HEK293 (cell line): ENCODE measurements at regions not wholly inside any gene's neighbourhood (a gene's known extent, or its start where the extent isn't known, plus 50 kb on each side); places are given as distances from the start of the nearest gene placed in this dataset.

Experiments
- CTCF ChIA-PET: fragments of 350-600 bp; formaldehyde crosslinking; extraction: SDS; loops from one replicate; lab custom pipeline; 2021; ENCODE audit warnings: antibody characterized with exemption; lab: Yijun Ruan, JAX
- POLR2A ChIA-PET: fragments of 300-600 bp; formaldehyde crosslinking; extraction: SDS; loops from one replicate; lab custom pipeline; 2020; ENCODE audit warnings: antibody characterized with exemption, inconsistent platforms; lab: Yijun Ruan, JAX
- H3K27ac ChIP-seq: fragments of 200-500 bp; sonication (Bioruptor generic); 2 replicates; pipeline ENCODE4 v1.5.1; 2014; ENCODE audit warnings: low read depth, low read length, control low read depth, inconsistent platforms; ENCODE audit errors: extremely low read depth
- H3K36me3 ChIP-seq, 2 experiments: fragments of 200-500 bp in 1 of 2; sonication (Bioruptor generic) in 1 of 2; 1 replicate in 1 of 2; 2 replicates in 1 of 2; pipeline ENCODE4 v1.5.1; 2014 to 2017; ENCODE audit warnings: inconsistent platforms in 2 of 2, low read length in 2 of 2; ENCODE audit not compliant: control insufficient read depth in 2 of 2, insufficient read depth in 1 of 2
- H3K4me1 ChIP-seq: fragments of 200-500 bp; sonication (Bioruptor generic); 2 replicates; pipeline ENCODE4 v1.5.1; 2014; ENCODE audit warnings: mild to moderate bottlenecking, low read length, inconsistent platforms; ENCODE audit not compliant: control insufficient read depth, insufficient read depth
- H3K4me3 ChIP-seq: 2 replicates; pipeline ENCODE4 v1.5.1; 2011; ENCODE audit warnings: low read depth, mild to moderate bottlenecking, control low read depth, low read length, moderate library complexity
- H3K9me3 ChIP-seq: fragments of 200-500 bp; sonication (Bioruptor generic); 2 replicates; pipeline ENCODE4 v1.5.1; 2014; ENCODE audit warnings: low read depth, low read length, inconsistent platforms; ENCODE audit not compliant: control insufficient read depth, insufficient read depth
- GLI4 ChIP-seq: fragments of 450-650 bp; formaldehyde crosslinking; IDR thresholded peaks from 2 replicates; pipeline ENCODE4 v1.5.1; 2016; ENCODE audit warnings: missing biosample characterization, missing genetic modification characterization
- HOXA7 ChIP-seq: sonication (generic); formaldehyde crosslinking; IDR thresholded peaks from 2 replicates; pipeline ENCODE4 v1.8.1; 2022; ENCODE audit warnings: missing genetic modification reagents, borderline replicate concordance
- KLF1 ChIP-seq: fragments of 450-650 bp; formaldehyde crosslinking; IDR thresholded peaks from 2 replicates; pipeline ENCODE4 v1.5.1; 2016; ENCODE audit warnings: missing biosample characterization, missing genetic modification characterization
- TCF7L2 ChIP-seq: IDR thresholded peaks from 2 replicates; pipeline ENCODE4 v1.6.1; 2011; ENCODE audit warnings: low read depth, mild to moderate bottlenecking, inconsistent platforms, low read length, moderate library complexity, borderline replicate concordance
- WT1 ChIP-seq: fragments of 450-650 bp; formaldehyde crosslinking; IDR thresholded peaks from 2 replicates; pipeline ENCODE4 v1.5.1; 2016; ENCODE audit warnings: missing biosample characterization, missing genetic modification characterization
- ZBTB1 ChIP-seq: fragments of 450-650 bp; formaldehyde crosslinking; IDR thresholded peaks from 2 replicates; pipeline ENCODE4 v1.5.1; 2016; ENCODE audit warnings: missing biosample characterization, missing genetic modification characterization
- ZBTB48 ChIP-seq: fragments of 450-650 bp; formaldehyde crosslinking; IDR thresholded peaks from 2 replicates; pipeline ENCODE4 v1.5.1; 2016; ENCODE audit warnings: missing biosample characterization, missing genetic modification characterization
- ZNF121 ChIP-seq: fragments of 450-650 bp; formaldehyde crosslinking; IDR thresholded peaks from 2 replicates; pipeline ENCODE4 v1.5.1; 2016; ENCODE audit warnings: missing biosample characterization, missing genetic modification characterization
- ZNF132 ChIP-seq: fragments of 450-650 bp; formaldehyde crosslinking; IDR thresholded peaks from 2 replicates; pipeline ENCODE4 v1.5.1; 2017; ENCODE audit warnings: missing biosample characterization, missing genetic modification characterization, borderline replicate concordance
- ZNF174 ChIP-seq: fragments of 450-650 bp; formaldehyde crosslinking; IDR thresholded peaks from 2 replicates; pipeline ENCODE4 v1.5.0; 2017; ENCODE audit warnings: missing biosample characterization, mild to moderate bottlenecking, missing genetic modification characterization
- ZNF19 ChIP-seq: fragments of 450-650 bp; formaldehyde crosslinking; IDR thresholded peaks from 2 replicates; pipeline ENCODE4; 2016; ENCODE audit warnings: missing biosample characterization, missing genetic modification characterization, low read depth
- ZNF354C ChIP-seq: fragments of 450-650 bp; formaldehyde crosslinking; IDR thresholded peaks from 2 replicates; pipeline ENCODE4 v1.5.1; 2016; ENCODE audit warnings: missing biosample characterization, missing genetic modification characterization, low read depth, borderline replicate concordance
- ZNF394 ChIP-seq: fragments of 450-650 bp; formaldehyde crosslinking; IDR thresholded peaks from 2 replicates; pipeline ENCODE4 v1.5.1; 2016; ENCODE audit warnings: missing biosample characterization, missing genetic modification characterization, mild to moderate bottlenecking, moderate library complexity, borderline replicate concordance
- ZNF416 ChIP-seq: fragments of 450-650 bp; formaldehyde crosslinking; IDR thresholded peaks from 2 replicates; pipeline ENCODE4 v1.5.1; 2016; ENCODE audit warnings: missing biosample characterization, missing genetic modification characterization
- ZNF555 ChIP-seq: fragments of 450-650 bp; formaldehyde crosslinking; conservative IDR thresholded peaks from 2 replicates; pipeline ENCODE4 v1.5.1; 2017; ENCODE audit warnings: missing biosample characterization, mild to moderate bottlenecking, missing genetic modification characterization, inconsistent platforms
- ZNF626 ChIP-seq: fragments of 450-650 bp; sonication (Bioruptor Pico); formaldehyde crosslinking; IDR thresholded peaks from 2 replicates; pipeline ENCODE4 v1.5.1; 2018; ENCODE audit warnings: missing biosample characterization, missing genetic modification characterization, inconsistent platforms
- ZNF654 ChIP-seq: fragments of 450-650 bp; formaldehyde crosslinking; IDR thresholded peaks from 2 replicates; pipeline ENCODE4 v1.5.1; 2016; ENCODE audit warnings: low read depth, missing biosample characterization, missing genetic modification characterization
- ZNF707 ChIP-seq: fragments of 450-650 bp; formaldehyde crosslinking; IDR thresholded peaks from 2 replicates; pipeline ENCODE4 v1.5.1; 2016; ENCODE audit warnings: missing biosample characterization, missing genetic modification characterization
- ZSCAN23 ChIP-seq: fragments of 450-650 bp; formaldehyde crosslinking; IDR thresholded peaks from 2 replicates; pipeline ENCODE4 v1.5.1; 2016; ENCODE audit warnings: missing biosample characterization, missing genetic modification characterization
- ZSCAN30 ChIP-seq: fragments of 450-650 bp; IDR thresholded peaks from 2 replicates; pipeline ENCODE4 v1.5.1; 2018; ENCODE audit warnings: missing biosample characterization, mild to moderate bottlenecking, missing genetic modification characterization, moderate library complexity
- TF ChIP-seq, protein P1 (sequence below): fragments of 450-650 bp; formaldehyde crosslinking; IDR thresholded peaks from 2 replicates; pipeline ENCODE4 v1.5.1; 2016; ENCODE audit warnings: missing biosample characterization, missing genetic modification characterization
- TF ChIP-seq, protein P2 (sequence below): fragments of 450-650 bp; formaldehyde crosslinking; IDR thresholded peaks from 2 replicates; pipeline ENCODE4 v1.5.1; 2016; ENCODE audit warnings: missing biosample characterization, missing genetic modification characterization
- TF ChIP-seq, protein P3 (sequence below): fragments of 450-650 bp; formaldehyde crosslinking; IDR thresholded peaks from 2 replicates; pipeline ENCODE4 v1.5.1; 2016; ENCODE audit warnings: missing biosample characterization, missing genetic modification characterization
- TF ChIP-seq, protein P4 (sequence below): fragments of 450-650 bp; formaldehyde crosslinking; IDR thresholded peaks from 2 replicates; pipeline ENCODE4 v1.5.1; 2016; ENCODE audit warnings: missing biosample characterization, missing genetic modification characterization
- TF ChIP-seq, protein P5 (sequence below): fragments of 450-650 bp; formaldehyde crosslinking; IDR thresholded peaks from 2 replicates; pipeline ENCODE4 v1.5.1; 2017; ENCODE audit warnings: missing biosample characterization, missing genetic modification characterization

DNA sequence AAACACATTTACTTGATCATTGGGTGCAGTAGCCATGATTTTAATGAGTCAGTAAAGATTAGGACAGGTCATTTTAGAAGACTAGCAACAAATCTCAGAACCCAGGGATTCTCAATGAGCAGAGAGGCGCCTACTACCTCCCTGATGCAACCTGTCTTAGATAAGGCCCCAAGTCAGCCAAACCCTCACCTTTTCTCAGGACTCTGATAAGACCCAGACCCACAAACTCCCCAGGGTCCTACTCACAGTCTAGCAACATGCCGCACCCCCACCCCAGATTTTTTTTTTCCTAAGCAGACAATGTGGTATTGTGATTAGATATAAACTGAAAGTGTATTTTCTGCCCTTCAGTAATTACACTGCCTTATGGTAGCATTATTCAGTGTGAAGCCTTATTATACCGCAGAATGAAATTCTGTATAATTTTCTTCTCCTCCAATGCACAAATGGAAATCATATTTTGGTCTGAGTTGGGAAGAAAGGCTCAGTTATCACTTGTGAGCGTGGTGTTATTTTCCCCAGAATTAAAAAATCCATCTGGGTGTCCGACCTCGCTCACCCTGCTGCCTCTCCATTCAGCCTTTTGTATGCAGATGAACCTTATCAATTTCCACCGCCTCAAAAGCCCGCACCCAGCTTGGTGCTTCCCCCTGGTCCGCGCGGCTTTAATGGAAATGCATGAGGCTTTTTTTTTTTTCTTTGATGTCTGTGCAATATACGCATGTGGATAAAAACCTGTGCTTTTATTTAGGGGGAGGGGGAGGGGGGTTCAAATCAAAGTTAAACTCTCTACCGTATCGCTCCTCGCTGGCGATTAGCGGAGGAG lies 122.0 kb upstream of the SOX14 start:
- CTCF ChIA-PET: no interaction called here
- Histone ChIP-seq H3K4me1 (no peaks in the 10 kb centered on the region), H3K4me3 (no peak overlapping the region), H3K9me3 (no peaks in the 10 kb centered on the region), H3K36me3 (no peaks in the 10 kb centered on the region), H3K27ac (no peak overlapping the region)
- TF ChIP-seq, protein P1, sequence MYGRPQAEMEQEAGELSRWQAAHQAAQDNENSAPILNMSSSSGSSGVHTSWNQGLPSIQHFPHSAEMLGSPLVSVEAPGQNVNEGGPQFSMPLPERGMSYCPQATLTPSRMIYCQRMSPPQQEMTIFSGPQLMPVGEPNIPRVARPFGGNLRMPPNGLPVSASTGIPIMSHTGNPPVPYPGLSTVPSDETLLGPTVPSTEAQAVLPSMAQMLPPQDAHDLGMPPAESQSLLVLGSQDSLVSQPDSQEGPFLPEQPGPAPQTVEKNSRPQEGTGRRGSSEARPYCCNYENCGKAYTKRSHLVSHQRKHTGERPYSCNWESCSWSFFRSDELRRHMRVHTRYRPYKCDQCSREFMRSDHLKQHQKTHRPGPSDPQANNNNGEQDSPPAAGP (tag by site-specific recombination): no peak
- TF ChIP-seq ZNF654 (tag by site-specific recombination): no peak
- TF ChIP-seq ZNF707 (tag by site-specific recombination): no peak
- TF ChIP-seq ZBTB1 (tag by site-specific recombination): no peak
- TF ChIP-seq, protein P2, sequence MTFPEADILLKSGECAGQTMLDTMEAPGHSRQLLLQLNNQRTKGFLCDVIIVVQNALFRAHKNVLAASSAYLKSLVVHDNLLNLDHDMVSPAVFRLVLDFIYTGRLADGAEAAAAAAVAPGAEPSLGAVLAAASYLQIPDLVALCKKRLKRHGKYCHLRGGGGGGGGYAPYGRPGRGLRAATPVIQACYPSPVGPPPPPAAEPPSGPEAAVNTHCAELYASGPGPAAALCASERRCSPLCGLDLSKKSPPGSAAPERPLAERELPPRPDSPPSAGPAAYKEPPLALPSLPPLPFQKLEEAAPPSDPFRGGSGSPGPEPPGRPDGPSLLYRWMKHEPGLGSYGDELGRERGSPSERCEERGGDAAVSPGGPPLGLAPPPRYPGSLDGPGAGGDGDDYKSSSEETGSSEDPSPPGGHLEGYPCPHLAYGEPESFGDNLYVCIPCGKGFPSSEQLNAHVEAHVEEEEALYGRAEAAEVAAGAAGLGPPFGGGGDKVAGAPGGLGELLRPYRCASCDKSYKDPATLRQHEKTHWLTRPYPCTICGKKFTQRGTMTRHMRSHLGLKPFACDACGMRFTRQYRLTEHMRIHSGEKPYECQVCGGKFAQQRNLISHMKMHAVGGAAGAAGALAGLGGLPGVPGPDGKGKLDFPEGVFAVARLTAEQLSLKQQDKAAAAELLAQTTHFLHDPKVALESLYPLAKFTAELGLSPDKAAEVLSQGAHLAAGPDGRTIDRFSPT (tag by site-specific recombination): no peak
- no peak for TF ChIP-seq HOXA7 (CRISPR knock-in tag)
- TF ChIP-seq, protein P3, sequence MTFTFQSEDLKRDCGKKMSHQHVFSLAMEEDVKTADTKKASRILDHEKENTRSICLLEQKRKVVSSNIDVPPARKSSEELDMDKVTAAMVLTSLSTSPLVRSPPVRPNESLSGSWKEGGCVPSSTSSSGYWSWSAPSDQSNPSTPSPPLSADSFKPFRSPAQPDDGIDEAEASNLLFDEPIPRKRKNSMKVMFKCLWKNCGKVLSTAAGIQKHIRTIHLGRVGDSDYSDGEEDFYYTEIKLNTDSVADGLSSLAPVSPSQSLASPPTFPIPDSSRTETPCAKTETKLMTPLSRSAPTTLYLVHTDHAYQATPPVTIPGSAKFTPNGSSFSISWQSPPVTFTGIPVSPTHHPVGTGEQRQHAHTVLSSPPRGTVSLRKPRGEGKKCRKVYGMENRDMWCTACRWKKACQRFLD: no peak
- TF ChIP-seq, protein P4, sequence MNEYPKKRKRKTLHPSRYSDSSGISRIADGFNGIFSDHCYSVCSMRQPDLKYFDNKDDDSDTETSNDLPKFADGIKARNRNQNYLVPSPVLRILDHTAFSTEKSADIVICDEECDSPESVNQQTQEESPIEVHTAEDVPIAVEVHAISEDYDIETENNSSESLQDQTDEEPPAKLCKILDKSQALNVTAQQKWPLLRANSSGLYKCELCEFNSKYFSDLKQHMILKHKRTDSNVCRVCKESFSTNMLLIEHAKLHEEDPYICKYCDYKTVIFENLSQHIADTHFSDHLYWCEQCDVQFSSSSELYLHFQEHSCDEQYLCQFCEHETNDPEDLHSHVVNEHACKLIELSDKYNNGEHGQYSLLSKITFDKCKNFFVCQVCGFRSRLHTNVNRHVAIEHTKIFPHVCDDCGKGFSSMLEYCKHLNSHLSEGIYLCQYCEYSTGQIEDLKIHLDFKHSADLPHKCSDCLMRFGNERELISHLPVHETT (tag by site-specific recombination): no peak
- no peak for TF ChIP-seq ZSCAN30 (tag by site-specific recombination)
- no peak for TF ChIP-seq WT1 (tag by site-specific recombination)
- no peak for TF ChIP-seq ZNF416
- no peak for TF ChIP-seq GLI4
- no peak for TF ChIP-seq ZNF354C (tag by site-specific recombination)
- TF ChIP-seq ZBTB48 (tag by site-specific recombination): no peak
- TF ChIP-seq ZNF174 (tag by site-specific recombination): no peak
- POLR2A ChIA-PET: no interaction called here

DNA sequence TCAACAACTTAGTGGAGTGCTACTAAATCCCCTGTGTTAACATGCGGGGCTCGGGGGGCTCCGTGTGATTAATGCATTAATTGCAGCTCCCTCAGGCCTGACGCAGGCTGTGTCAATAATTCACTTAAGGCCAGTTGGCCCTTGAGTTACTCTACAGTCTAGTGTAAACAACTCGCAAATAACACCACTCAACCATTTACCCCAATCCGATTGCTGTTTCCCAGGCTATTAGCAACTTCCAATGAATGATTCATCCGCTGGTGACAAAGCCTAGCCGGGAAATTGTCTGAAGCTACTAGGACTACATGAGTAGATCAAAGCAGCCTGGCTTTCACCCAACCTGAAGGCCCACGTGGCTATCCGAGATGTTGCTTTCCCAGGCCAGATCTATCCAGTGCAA lies 121.3 kb upstream of the SOX14 start:
- Histone ChIP-seq H3K4me1 (no peaks in the 10 kb centered on the region), H3K4me3 (no peak overlapping the region), H3K9me3 (no peaks in the 10 kb centered on the region), H3K36me3 (no peaks in the 10 kb centered on the region), H3K27ac (no peak overlapping the region)
- ChIA-PET CTCF (no interaction called here), POLR2A (no interaction called here)
- TF ChIP-seq TCF7L2 (no peak), KLF1 (tag by site-specific recombination) (no peak), ZNF19 (no peak), ZNF132 (tag by site-specific recombination) (no peak), ZBTB48 (tag by site-specific recombination) (no peak), ZNF555 (tag by site-specific recombination) (no peak), ZNF626 (tag by site-specific recombination) (no peak), ZNF394 (no peak), ZNF121 (tag by site-specific recombination) (no peak), ZSCAN23 (tag by site-specific recombination) (no peak)
- TF ChIP-seq, protein P5, sequence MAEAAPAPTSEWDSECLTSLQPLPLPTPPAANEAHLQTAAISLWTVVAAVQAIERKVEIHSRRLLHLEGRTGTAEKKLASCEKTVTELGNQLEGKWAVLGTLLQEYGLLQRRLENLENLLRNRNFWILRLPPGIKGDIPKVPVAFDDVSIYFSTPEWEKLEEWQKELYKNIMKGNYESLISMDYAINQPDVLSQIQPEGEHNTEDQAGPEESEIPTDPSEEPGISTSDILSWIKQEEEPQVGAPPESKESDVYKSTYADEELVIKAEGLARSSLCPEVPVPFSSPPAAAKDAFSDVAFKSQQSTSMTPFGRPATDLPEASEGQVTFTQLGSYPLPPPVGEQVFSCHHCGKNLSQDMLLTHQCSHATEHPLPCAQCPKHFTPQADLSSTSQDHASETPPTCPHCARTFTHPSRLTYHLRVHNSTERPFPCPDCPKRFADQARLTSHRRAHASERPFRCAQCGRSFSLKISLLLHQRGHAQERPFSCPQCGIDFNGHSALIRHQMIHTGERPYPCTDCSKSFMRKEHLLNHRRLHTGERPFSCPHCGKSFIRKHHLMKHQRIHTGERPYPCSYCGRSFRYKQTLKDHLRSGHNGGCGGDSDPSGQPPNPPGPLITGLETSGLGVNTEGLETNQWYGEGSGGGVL (tag by site-specific recombination): no peak
